ENCODE measurements at regions not wholly inside any gene's neighbourhood (a gene's known extent, or its start where the extent isn't known, plus 50 kb on each side); places are given as distances from the start of the nearest gene placed in this dataset.
"Not testable (repeated sequence)": the region's sequence is repeated elsewhere in the genome, so short reads cannot be mapped to it uniquely, and the experiment has no call there.

GRCh38 chr12:83313827-83314226 is 627.1 kb downstream of the TMTC2 start:
- DNase-seq (ENCODE audit: low spot score) = no peak

DNA sequence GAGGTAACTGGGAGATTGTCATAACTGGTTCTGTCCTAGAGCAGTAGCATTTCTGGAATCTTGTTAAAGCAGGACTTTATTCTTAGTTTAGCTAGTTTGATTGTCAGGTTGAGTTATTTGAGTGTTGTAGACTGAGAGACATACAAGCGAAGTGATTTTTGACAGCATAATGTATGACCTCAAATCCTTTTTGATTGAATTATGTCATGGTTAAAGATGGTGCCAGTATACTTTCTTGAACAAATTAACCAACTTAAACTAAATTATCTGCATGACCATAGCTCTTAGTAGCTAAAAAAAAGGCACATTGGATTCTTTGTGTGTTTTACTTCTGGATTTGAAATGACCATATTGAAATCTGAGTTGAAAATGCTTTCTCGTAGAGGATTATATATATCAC is 626.6 kb downstream of the TMTC2 start:
- DNase-seq (ENCODE audit: low spot score) = no peak

DNA sequence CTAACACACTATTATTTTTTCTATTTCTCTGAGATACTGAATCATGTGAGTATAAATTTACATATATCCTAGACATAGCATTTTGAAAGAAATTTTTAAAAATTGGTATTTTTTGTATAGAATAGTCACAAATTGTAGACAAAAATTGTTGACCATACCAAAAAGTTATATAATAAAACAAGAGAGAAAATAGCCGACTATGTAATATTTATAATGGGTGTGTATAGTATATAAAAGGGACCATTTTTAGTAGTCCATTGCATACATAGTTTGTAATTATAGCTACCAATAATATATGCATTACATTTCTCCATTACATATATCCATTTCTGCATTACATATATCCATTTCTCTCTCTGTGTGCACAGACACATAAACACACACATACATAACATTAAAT is 590.2 kb downstream of the TMTC2 start:
- DNase-seq (ENCODE audit: low spot score) = no peak

- DNase-seq (ENCODE audit: low spot score) = no peak
These were observed 584.5 kb downstream of the TMTC2 start for GRCh38 chr12:83271201-83271600.

DNA sequence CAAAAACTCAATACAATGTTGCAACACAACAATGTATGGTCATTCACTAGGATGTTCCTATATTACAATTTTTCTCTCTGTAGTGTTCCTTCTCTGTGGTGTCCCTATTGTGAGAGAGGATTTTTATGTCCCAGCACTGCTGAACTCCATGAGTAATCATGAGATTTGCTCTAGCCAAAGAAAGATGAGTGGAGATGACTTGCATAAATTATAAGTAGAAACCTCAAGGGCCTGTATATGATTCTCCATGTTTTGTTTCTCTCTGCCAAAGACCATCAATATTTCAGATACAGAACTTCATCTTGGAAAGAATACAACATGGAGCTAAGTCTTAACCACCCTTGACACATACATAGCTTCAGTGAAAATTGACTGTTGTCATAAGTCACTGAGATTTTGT is 579.1 kb downstream of the TMTC2 start:
- no peak for DNase-seq (ENCODE audit: low spot score)

- no peak for DNase-seq (ENCODE audit: low spot score)
These were observed 575.3 kb downstream of the TMTC2 start for GRCh38 chr12:83261998-83262397.

DNA sequence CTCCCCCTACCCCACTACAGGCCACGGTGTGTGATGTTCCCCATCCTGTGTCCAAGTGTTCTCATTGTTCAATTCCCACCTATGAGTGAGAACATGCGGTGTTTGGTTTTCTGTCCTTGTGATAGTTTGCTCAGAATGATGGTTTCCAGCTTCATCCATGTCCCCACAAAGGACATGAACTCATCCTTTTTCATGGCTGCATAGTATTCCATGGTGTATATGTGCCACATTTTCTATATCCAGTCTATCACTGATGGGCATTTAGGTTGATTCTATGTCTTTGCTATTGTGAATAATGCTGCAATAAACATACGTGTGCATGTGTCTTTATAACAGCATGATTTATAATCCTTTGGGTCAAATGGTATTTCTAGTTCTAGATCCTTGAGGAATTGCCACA is 573.4 kb downstream of the TMTC2 start:
- not testable (repeated sequence) for DNase-seq (ENCODE audit: low spot score)

- DNase-seq (ENCODE audit: low spot score) = no peak
These were observed 571.0 kb downstream of the TMTC2 start for GRCh38 chr12:83257726-83258125.

GRCh38 chr12:83256562-83256961 is 569.9 kb downstream of the TMTC2 start:
- no peak for DNase-seq (ENCODE audit: low spot score)

DNA sequence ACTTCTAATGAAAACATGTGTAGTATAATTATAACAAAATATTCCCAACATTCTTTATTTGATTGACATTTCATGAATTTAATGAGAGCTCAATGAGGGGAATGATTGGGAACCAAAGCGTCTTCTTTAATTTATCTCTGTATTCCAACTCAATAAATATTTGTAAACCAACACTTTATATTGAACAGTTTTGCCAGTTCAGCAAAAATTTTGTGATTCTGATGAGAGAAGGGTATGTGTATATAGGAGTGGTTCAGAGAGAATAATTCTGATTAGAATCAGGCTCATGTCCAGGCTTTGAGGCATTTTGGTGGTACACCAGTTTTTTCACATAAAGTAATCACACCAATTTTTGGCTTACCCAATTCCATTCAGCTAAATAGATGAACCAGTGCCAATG is 564.2 kb downstream of the TMTC2 start:
- DNase-seq (ENCODE audit: low spot score) = no peak

GRCh38 chr12:83245156-83245555 is 558.5 kb downstream of the TMTC2 start:
- DNase-seq (ENCODE audit: low spot score) = no peak

GRCh38 chr12:83244001-83244400 is 557.3 kb downstream of the TMTC2 start:
- no peak for DNase-seq (ENCODE audit: low spot score)

DNA sequence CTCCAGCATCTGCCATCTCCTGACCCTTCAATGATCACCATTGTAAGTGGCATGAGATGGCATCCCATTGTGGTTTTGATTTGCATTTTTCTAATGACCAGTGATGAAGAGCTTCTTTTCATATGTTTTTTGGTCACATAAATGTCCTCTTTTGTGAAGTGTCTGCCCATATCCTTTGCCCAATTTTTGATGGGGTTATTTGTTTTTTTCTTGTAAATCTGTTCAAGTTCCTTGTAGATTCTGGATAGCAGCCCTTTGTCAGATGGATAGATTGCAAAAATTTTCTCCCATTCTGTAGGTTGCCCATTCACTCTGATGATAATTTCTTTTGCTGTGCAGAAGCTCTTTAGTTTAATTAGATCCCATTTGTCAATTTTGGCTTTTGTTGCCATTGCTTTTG is 547.3 kb downstream of the TMTC2 start:
- not testable (repeated sequence) for DNase-seq (ENCODE audit: low spot score)

DNA sequence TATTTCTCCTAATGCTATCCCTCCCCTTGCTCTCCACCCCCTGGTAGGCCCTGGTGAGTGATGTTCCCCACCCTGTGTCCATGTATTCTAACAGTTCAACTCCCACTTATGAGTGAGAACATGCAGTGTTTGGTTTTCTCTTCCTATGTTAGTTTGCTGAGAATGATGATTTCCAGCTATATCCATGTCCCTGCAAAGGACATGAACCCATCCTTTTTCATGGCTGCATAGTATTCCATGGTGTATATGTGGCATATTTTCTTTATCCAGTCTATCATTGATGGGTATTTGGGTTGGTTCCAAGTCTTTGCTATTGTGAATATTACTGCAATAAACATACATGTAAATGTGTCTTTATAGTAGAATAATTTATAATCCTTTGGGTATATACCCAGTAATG is 540.3 kb downstream of the TMTC2 start:
- DNase-seq (ENCODE audit: low spot score) = not testable (repeated sequence)

GRCh38 chr12:83225806-83226205 is 539.1 kb downstream of the TMTC2 start:
- DNase-seq (ENCODE audit: low spot score) = no peak

DNA sequence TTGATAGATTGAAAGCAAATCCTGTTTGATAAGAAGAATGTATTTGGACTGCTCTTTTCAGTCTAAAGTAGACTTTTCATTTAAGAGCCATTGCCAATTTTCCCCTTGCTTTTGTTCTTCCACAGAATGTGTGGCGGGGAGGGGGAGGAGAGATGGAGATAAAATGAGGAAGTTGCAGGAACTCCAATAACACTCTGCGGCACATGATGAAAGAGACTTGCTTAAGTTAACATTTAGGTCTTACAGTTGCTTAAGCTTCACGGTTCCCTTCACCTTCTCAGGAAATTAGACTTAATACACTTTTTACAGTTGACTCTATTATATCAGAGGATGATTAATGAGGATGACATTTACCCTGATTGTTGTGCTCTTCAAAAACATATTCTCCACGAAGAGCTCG is 537.3 kb downstream of the TMTC2 start:
- no peak for DNase-seq (ENCODE audit: low spot score)

- DNase-seq (ENCODE audit: low spot score) = no peak
These were observed 534.1 kb downstream of the TMTC2 start for GRCh38 chr12:83220774-83221173.

DNA sequence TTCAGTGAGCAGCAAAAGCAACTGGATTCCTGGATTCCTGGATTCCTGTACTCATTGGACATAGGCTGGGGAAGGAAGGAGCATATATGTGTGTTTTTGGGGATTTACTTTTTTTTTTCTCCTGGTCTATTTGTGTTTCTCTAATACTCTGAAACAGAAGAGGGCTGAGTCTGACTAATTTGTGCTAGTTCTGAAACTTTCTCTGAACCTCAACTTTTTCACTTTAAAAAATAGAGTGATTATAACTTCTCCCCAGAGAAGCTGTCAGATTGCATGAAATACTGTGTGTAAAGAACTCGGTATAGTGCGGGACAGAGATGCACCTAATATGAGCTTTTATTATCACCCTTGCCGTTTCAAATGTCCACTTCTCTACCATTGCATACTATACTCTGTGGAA is 529.5 kb downstream of the TMTC2 start:
- DNase-seq (ENCODE audit: low spot score) = no peak

- no peak for DNase-seq (ENCODE audit: low spot score)
These were observed 527.5 kb downstream of the TMTC2 start for GRCh38 chr12:83214185-83214584.

GRCh38 chr12:83210933-83211332 is 524.2 kb downstream of the TMTC2 start:
- no peak for DNase-seq (ENCODE audit: low spot score)

DNA sequence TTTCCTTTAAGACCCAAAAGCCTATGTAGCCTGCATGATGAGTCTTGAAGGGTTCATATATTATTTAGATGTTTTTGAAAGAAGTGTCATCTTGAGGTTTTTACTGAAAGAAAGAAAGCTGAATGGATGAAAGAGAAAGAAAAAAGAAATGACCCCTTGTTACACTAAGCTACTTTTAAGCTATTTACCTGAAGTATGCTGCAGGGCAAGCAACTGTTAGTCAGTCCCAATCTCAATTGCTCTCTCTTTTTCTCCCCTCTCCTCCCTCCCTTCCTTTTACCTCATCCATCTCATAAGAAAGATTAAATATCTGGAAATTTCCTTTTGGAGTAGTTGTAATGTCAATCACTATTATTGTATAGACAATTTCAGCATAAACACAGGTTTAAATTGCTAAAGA is 512.4 kb downstream of the TMTC2 start:
- DNase-seq (ENCODE audit: low spot score) = no peak

GRCh38 chr12:83198291-83199015 is 511.7 kb downstream of the TMTC2 start:
- no peak for DNase-seq (ENCODE audit: low spot score)

DNA sequence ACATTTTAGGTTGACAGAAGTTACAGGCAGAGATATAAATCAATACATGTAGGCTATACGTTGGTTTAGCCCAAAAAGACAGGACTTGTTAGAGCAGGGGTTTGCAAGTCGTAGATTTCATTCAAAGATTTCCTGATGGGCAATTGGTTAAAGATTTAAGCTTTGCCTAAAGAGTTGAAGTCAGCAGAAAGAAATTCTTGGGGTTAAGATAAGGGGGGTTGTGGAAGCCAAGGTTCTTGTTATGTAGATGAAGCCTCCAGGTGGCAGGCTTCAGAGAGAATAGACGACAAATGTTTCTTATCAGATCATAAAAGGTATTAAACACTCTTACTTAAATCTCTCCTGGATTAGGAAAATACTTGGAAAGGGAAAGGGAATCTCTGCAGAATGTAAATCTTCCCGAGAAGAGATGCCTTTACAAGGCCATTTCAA is 510.8 kb downstream of the TMTC2 start:
- DNase-seq (ENCODE audit: low spot score) = no peak
